ENCODE measurements at regions not wholly inside any gene's neighbourhood (a gene's known extent, or its start where the extent isn't known, plus 50 kb on each side); places are given as distances from the start of the nearest gene placed in this dataset.

DNA sequence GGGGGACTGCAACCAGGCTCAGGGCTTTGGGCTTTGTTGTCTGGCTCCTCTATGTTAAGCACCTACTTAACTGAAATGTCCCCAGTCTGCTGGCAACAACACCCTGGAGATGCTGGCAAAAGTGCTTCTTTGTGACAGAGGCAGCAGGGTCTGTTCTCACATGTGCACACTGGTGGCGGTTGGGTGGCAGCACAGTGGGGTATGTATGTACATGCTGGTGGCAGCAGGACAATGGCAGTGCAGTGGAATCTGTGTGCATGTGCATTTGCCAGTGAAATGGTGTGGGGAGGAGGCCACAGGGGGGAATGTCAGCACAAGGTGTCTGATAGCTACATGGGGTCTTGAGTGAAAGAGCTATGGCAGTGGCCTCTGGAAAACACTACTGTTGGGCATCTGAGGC is 830.3 kb downstream of the DIPK2A start:
- Histone ChIP-seq H3K4me1 (no peaks in the 10 kb centered on the region), H3K4me3 (no peak overlapping the region), H3K27me3 (no peaks in the 10 kb centered on the region), H3K27ac (no peak overlapping the region), H3K9me3 (no peaks in the 10 kb centered on the region), H3K36me3 (replicated peaks in 1 of 2; ENCODE audit: insufficient read depth in 1 of 2, low read depth in 2 of 2) (no peaks in the 10 kb centered on the region)
- TF ChIP-seq, protein P1, sequence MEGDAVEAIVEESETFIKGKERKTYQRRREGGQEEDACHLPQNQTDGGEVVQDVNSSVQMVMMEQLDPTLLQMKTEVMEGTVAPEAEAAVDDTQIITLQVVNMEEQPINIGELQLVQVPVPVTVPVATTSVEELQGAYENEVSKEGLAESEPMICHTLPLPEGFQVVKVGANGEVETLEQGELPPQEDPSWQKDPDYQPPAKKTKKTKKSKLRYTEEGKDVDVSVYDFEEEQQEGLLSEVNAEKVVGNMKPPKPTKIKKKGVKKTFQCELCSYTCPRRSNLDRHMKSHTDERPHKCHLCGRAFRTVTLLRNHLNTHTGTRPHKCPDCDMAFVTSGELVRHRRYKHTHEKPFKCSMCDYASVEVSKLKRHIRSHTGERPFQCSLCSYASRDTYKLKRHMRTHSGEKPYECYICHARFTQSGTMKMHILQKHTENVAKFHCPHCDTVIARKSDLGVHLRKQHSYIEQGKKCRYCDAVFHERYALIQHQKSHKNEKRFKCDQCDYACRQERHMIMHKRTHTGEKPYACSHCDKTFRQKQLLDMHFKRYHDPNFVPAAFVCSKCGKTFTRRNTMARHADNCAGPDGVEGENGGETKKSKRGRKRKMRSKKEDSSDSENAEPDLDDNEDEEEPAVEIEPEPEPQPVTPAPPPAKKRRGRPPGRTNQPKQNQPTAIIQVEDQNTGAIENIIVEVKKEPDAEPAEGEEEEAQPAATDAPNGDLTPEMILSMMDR (IDR thresholded peaks at IDR 0.05): no peak
- no peak for TF ChIP-seq POLR2A (IDR thresholded peaks at IDR 0.05)
- ATAC-seq (no peak), DNase-seq (no peak)
- intact Hi-C loops (cut with DNase I): no loop called here
- WGBS, 2 donors: 100% methylated on average over 1 of the region's 1 CpG

DNA sequence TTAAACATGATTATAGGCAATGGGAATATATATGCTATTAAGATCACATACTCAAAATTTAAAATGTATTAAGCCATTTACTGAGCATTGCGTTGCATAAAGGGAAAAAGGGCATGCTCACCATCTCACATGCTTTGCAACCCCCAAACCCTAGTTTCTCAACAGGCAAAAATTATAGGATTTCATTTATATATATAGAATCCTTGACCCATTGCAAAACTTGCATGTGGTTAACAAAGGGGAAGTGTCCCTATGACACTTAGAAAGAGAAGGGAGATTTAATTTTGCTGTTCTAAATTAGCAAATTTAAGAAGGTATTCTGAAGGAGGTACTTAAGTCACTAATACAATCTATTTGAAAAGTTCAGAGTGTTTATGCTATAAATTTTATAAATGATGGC is 837.8 kb downstream of the DIPK2A start:
- DNase-seq: no peak
- Histone ChIP-seq H3K4me3 (no peak overlapping the region), H3K9me3 (no peaks in the 10 kb centered on the region), H3K36me3 (replicated peaks in 1 of 2; ENCODE audit: insufficient read depth in 1 of 2, low read depth in 2 of 2) (no peaks in the 10 kb centered on the region), H3K4me1 (no peaks in the 10 kb centered on the region), H3K27ac (no peak overlapping the region), H3K27me3 (no peaks in the 10 kb centered on the region)
- no peak for ATAC-seq
- WGBS, 2 donors: 45 to 74% methylated on average over 1 of the region's 1 CpG
- TF ChIP-seq POLR2A (IDR thresholded peaks at IDR 0.05): no peak
- TF ChIP-seq, protein P1 (IDR thresholded peaks at IDR 0.05): no peak
- intact Hi-C loops (cut with DNase I): no loop called here

DNA sequence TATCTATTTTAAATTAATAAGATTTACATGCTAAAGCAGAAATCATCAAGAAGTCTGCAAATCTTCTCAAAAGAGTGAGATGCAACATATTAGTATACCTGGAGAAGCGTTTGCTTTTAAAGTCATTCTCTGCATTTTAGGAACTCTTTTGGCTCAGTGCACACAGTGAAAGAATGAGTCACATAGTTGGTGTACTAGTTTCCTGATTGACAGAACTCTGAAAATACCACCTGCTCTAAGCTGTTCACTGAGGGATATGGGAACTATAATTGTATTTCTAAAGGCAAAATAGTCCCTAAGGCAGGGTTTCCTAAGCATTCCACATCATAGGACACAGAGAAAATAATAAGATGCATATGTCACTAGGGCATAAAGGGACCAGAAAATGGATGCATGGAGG is 838.5 kb downstream of the DIPK2A start:
- no peak for DNase-seq
- H3K9me3 ChIP-seq: no peaks in the 10 kb centered on the region
- WGBS, 2 donors: 57 to 62% methylated on average over 1 of the region's 1 CpG
- no peaks in the 10 kb centered on the region for H3K27me3 ChIP-seq
- H3K4me1 ChIP-seq: no peaks in the 10 kb centered on the region
- H3K27ac ChIP-seq: no peak overlapping the region
- H3K36me3 ChIP-seq (replicated peaks in 1 of 2; ENCODE audit: insufficient read depth in 1 of 2, low read depth in 2 of 2): no peaks in the 10 kb centered on the region
- intact Hi-C loops (cut with DNase I): no loop called here
- no peak overlapping the region for H3K4me3 ChIP-seq
- TF ChIP-seq, protein P1 (IDR thresholded peaks at IDR 0.05): no peak
- no peak for TF ChIP-seq POLR2A (IDR thresholded peaks at IDR 0.05)
- ATAC-seq: no peak

DNA sequence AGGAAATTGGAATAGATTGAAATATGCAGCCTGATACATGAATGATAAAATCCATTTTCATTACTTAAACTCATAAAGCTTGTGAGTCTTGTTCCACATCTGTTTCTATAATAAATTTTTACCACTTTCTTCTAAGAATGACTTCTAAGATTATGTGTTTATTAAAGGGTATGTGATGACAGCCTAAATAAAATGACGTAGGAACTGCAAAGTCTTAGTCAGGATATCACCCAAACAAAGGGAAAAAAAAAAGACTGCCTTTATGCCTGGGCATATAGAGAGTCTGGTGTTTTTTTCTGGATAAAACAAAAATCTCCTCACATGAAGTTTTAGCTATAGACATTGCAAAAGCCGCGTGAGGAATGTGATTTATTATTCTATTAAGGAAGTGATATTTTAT is 844.0 kb downstream of the DIPK2A start:
- WGBS, 2 donors: 64 to 66% methylated on average over 3 of the region's 3 CpGs
- Histone ChIP-seq H3K27ac (no peak overlapping the region), H3K36me3 (replicated peaks in 1 of 2; ENCODE audit: insufficient read depth in 1 of 2, low read depth in 2 of 2) (no peaks in the 10 kb centered on the region), H3K27me3 (no peaks in the 10 kb centered on the region), H3K9me3 (no peaks in the 10 kb centered on the region), H3K4me1 (no peaks in the 10 kb centered on the region), H3K4me3 (no peak overlapping the region)
- intact Hi-C loops (cut with DNase I): no loop called here
- ATAC-seq (no peak), DNase-seq (no peak)
- TF ChIP-seq, protein P1 (IDR thresholded peaks at IDR 0.05): no peak
- TF ChIP-seq POLR2A (IDR thresholded peaks at IDR 0.05): no peak

DNA sequence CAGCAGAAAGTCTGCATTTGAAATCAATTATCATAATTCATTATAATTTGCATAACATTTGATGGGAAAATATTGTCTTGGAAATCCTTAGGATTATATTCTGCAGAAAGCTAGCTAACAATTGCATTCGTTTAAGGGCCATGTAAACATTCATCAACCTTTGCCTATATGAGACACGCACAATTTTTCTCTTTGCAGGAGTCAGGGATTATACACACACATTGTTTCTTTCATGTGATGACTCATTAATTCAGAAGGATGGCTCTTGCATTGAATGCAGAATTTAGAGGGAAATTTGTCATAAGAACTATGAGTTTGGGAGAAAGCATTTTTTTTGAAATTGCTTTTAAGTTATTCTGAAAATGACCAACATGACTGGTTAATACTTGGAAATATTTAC is 844.7 kb downstream of the DIPK2A start:
- H3K27ac ChIP-seq: no peak overlapping the region
- H3K36me3 ChIP-seq (replicated peaks in 1 of 2; ENCODE audit: insufficient read depth in 1 of 2, low read depth in 2 of 2): no peaks in the 10 kb centered on the region
- 73 to 89% methylated on average over 2 of the region's 2 CpGs for WGBS, 2 donors
- ATAC-seq: no peak
- H3K9me3 ChIP-seq: no peaks in the 10 kb centered on the region
- H3K4me1 ChIP-seq: no peaks in the 10 kb centered on the region
- H3K4me3 ChIP-seq: no peak overlapping the region
- DNase-seq: no peak
- intact Hi-C loops (cut with DNase I): no loop called here
- no peaks in the 10 kb centered on the region for H3K27me3 ChIP-seq
- TF ChIP-seq POLR2A (IDR thresholded peaks at IDR 0.05): no peak
- TF ChIP-seq, protein P1 (IDR thresholded peaks at IDR 0.05): no peak

All from body of pancreas (tissue), 4 donors.